ENCODE measurements at regions not wholly inside any gene's neighbourhood (a gene's known extent, or its start where the extent isn't known, plus 50 kb on each side); places are given as distances from the start of the nearest gene placed in this dataset.
"Not testable (repeated sequence)": the region's sequence is repeated elsewhere in the genome, so short reads cannot be mapped to it uniquely, and the experiment has no call there.

DNA sequence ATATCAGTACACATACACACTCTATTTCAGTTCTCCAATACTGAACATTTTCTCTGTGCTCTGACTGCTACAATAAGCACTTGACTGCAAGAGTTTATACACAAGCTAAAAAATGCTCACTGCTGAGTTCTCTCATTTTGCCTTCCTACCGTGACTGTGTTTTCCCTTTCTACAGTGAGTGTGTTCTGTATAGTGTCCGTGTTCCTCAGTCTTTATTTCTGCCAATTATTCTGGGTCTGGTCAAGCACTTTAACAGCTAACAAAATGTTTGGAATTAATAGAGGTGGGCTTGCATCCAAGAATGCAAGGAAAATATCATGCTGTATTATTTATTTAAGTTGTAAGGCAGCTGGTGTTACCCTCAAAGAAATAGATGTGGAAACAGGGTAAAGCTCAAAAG, 217.0 kb upstream of the NREP start:
- DNase-seq, result no peak

DNA sequence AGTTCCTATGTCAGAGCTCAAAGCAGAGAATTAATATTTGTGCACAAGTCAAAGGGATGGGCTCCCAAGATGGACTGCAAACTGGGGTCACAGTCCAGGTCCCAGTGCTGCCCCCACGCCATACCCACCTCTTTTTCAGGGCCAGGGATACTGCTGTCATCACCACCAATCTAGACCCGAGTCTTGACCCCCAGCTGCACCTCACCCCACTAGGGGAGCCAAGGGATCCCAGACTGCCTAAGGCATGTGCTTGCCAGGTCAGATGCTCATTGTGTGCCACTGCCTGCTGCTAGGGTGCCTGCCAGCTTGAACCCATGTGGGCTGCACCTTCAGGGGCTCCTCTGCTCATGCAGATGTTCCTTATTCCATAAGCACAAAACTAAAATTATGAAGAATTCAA, 215.6 kb upstream of the NREP start:
- DNase-seq, result no peak

DNA sequence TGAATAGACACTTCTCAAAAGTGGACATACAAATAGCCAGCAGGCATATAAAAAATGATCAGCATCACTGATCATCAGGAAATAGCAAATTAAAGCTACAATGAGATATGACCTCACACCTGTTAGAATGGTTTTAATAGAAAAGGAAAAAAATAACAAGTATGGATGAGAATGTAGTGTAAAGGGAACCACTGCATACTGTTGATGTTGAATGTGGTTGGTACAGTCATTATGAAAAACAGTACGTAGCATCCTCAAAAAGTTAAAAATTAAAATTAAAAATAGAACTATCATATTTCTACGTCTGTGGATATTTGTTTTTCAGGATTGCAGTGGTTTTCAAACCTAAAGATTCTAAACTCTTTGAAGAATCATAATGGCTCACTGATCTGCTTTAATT, 215.1 kb upstream of the NREP start:
- no peak for DNase-seq

DNA sequence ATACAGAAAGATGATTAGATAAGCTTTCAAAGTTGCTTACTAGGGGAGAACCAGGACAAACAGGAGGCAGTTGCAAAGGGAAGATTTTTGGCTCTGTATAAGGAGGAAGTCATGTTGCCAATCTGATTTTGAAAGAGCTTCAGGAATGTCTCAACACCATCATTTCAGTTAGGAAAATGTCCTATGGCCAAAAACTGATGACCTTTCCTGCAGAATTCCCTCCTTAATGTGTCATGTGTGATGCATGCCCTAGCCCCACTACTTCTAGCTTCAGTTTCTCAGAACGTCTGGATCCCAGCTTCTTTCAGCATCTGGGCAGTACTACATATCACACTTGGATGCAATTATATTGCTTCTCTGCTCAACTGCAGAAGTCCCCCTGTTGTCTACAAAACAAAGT, 211.5 kb upstream of the NREP start:
- DNase-seq, result no peak

DNA sequence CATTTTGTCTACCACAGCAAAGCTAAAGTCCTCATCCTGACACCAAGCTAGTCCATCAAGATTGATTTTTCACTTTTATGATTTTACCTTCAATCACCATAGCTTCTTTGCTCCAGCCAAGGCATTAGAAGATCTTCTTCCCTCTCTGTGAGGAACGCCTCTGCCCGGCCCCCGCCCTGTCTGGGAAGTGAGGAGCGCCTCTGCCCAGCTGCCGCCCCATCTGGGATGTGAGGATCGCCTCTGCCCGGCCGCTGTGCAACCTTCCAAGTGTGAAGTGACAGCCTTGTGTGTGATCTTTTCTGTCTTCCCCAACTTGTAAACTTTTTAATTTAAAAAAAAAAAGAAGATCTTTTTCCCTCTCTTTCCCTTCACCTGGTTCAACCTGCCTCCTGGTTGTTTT, 210.5 kb upstream of the NREP start:
- no peak for DNase-seq

DNA sequence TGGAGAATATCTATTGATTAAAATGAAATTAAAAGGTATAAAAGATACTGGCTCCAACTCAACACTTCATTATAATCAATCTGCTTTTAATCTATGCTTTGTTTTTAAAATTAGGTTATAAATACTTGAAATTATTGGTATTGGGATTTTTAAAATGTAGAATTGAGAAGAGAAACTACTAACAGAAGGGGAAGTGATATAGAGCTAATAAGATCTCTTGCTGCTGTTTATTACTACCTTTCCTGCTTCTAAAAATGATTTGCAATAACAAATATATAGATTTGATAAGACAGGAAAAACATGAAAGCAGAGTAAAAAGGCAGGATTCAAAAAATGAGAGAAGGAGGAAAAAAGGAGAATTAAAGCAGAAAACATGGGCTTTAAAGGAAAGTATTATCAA, 209.3 kb upstream of the NREP start:
- DNase-seq, result no peak

DNA sequence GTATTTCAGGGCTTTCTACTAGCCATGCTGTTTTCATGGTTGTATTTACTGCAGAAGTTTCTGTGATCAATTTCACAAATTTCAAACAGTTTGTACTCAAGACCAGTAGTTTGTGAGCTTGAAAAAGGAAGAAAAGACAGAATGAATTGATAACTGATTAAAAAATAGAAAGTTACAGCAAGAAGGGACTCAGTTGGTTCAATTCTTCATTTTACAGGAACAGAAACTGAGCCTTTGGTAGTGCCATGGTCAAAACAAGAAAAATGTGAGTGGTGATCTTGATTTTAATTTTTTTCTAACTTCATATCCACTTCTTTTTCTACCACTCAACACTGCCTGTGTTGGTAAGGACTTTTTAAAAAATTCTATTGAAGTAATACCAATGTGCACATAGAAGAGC, 206.6 kb upstream of the NREP start:
- no peak for DNase-seq

DNA sequence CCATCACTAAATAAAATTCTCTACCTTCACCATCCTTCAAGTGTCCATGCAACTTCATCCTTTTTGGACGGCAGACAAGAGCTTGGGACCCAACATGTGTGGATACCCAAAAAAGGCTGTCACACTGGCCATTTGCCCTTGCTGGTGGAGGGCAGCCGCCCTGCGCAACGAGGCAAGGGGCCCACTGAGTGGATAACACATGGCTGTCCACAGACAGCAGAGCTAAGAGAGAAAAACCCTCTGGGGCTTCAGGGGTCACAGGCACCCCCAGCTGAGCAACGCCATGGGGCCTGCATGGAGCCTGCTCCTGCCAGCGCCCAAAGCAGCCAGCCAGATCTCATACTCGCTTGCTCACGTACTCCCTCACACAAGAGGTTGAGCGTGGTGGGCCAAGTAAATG, 205.9 kb upstream of the NREP start:
- no peak for DNase-seq

DNA sequence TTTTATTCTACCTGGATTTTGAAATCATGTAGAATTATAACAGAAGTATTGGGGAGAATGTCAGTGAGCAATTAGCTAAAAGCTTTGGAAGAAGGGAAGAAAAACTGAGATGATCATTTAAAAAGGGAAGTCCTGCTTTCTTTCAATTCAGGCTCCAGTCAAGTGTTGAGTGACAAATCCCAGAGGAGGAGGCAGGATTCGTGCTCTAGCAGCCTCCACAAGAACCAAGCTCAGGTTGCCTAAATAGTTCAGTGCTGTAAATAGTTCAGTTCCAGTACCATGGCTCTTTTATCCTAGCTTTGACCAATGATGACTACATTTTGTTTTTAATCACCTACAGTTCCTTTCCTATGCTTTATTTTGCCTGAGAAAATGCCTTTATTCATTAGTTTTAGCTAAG, 204.9 kb upstream of the NREP start:
- no peak for DNase-seq

DNA sequence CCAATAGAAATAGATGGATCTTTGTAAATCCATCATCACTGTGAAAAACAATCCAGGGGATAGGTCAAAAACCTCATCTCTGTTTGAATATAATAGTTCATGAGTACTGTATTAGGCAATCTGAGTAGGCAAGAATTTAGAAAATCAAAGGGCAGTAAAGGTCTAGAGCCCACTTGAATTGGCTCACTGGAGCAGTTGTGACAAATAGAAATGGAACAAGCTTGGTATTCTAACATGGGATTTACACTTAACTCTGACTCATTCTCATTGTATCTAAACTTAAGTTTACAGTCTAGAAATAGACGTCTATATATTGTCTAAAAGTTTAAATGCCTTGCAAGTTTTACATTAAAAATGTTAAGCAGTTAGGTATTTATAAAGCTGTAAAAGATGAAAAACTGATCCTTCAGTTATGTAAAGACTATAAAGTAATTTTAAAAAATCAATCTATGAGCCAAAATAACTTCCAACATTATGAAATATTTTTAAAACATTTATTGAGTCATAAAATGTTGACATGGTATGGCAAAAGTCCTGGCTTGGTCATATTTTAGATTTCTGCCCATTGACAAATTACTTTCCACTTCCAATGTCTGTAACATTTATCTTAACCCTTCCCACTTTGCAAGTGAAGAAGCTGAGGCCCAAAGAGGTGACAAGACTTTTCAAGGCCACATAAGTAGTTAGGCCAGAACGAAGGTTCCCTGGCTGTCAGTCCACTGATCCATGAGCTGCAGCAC, 203.7 kb upstream of the NREP start:
- DNase-seq, result no peak

DNA sequence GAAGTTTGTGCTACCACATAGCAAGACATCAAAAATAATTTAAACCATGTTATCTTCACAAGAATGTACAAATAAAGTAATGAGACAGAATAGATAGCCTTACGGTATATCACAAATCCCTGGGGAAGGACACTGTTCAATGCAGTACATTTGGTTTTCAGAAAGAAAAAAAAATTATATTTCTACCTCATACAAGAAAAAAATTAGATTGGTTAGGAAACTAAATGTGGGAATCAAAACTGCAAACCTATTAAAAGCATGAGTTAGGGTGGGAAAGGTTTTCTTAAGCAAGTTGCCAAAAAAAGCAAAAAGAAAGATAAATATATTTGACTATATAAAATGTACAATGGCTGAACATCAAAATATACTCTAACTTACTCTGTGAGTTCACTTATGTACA, 201.9 kb upstream of the NREP start:
- DNase-seq, result no peak

DNA sequence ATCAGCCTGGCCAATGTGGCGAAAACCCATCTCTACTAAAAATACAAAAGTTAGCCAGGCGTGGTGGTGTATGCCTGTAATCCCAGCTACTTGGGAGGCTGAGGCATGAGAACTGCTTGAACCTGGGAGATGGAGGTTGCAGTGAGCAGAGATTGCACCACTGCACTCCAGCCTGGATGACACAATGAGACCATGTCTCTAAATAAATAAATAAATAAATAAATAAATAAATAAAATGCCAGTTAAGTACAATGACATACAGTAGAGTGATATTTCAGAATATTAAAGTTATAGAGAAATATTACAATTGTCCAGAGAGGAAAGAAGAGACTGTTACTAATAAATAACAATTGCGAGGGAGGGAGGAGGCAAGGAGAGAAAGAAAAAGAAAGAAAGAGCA, 199.8 kb upstream of the NREP start:
- DNase-seq, result not testable (repeated sequence)

DNA sequence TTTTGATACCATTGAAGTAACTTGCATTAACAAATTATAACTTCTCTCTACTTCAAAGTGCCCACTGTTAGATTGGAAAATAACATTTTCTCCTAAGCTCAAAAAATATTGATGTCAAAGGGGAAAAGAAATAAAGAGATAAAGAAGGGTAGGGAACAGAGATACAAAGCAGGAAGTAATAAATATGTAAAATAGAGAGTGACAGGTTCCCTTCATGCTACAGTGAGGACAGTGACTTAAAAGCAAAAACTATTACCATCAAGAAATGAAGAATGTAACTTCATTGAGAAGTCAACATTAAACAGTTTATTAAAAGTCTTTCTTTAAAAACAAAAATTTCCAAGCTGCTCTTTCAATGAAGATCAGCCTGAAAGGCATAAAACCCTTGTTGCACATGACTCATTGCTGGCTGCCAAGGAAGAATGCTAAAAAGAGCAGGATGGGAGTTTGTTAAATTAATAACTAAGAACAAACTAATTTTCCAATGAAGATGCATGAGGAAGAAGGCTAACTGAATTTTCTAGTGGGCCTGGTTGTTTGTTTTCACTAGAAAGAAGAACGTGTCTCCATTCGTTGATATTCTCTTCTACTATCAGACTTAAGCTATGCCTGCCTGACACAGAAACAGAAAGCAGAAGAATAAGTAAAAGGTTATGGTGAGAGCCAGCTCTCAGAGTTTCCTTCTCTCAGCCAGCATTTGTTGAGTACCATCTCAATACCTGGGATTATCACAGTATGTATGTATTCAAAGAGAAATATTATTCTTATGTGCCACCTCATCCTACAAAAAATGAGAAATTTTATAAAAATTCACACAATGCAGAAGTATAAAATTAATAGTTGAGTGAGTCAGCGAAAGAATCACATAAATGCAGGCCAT, 197.8 kb upstream of the NREP start:
- DNase-seq, result no peak

DNA sequence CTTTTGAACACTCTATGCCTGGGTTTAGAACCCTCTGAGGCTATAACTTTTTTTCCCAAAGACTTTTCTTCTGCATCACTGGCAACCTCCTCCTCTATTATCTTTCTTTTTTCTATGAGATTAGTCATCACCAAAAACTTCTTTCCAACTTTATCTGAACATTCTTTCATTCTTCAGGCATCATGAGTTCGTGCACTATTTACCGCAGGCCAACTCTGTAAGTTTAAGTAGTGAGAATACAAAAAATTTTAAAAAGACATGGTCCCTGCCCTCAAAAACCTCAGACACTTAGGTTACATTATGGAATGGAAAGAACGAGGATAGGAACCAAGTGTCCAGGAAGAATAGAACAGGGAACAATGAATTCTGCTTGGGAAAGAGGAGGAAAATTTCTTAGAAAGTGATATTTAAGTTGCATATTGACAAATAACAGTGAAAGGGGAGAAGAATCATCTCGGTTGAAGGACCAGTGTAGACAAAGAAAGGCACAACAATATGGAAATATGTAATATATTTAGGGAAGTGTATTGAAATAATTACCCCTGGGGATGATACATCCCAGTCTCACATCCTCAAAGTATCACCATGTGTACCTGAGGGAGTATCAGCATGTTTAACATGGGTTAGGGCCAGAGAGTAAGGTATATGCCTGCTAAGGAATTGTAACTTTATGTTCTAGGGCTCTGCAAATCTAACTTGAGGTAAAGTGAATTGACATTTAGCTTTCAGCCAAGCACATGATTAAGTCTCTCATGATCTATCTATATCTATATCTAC, 196.5 kb upstream of the NREP start:
- no peak for DNase-seq

DNA sequence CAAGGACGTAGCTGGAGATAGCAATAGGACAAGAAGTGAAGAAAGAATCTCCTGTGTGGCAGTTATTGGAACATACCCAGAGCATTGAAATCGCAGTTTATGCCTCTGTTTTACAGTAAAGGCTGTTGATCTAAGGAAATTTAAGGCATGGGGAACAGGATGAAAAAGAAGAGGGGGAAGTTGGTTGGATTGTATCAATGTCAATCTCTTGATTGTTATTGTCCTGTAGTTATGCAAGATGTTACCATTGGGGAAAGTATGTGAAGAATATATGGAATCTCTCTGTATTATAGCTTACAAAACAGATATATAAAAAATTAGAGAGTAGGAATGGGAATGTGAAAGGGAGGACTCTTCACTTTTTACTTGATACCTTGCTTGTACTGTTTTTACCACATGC, 195.6 kb upstream of the NREP start:
- no peak for DNase-seq

DNA sequence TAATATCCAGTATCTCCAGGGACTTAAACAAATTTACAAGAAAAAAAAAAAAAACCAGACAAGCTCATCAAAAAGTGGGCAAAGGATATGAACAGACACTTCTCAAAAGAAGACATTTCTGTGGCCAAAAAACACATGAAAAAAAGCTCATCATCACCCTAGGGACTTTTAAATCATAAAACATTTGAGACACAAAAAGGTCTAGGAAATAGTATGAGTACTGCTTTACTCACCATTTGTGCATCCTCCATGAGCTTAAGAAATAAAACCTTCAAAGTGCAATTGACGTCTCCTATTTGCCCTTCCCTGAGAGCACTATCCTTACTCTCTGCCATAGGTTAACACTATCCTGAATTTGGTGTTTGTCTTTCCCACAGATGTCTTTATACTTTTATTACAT, 193.7 kb upstream of the NREP start:
- DNase-seq, result no peak

DNA sequence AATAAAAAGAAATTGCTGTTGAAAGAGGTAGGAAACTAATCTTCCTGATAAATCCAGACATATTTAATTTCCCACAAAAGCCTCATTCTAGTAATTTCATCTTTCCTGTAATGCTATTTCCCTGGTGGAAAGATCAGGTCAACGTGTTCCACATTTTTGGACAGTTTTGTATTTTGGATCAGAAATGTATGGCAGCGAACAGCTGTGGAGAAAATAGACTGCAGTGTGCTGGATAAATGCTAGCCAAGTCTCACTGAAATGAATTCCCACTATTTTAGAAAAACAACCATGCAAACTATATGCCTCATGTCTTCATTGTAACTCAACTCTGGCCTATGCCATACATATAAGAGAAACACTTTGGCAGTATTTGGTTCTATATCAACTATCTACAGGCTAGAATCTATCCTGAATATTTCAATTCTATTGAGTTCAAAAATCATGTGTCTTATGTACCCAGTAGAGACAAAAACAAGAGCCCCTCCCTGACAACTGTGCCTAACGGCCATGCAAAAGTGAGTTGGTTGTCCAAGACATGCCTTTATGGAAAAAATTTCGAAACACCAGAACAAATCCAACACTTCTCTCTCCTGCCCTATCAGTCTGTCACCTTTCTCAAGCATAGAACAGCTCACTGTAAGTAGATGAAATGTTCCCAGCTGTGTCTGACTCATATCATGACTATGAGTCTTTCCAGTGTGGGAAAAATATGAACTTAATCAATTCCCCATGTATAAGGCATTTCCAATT, 191.3 kb upstream of the NREP start:
- peak in 1 of 2 experiments; percentile 50 for DNase-seq

DNA sequence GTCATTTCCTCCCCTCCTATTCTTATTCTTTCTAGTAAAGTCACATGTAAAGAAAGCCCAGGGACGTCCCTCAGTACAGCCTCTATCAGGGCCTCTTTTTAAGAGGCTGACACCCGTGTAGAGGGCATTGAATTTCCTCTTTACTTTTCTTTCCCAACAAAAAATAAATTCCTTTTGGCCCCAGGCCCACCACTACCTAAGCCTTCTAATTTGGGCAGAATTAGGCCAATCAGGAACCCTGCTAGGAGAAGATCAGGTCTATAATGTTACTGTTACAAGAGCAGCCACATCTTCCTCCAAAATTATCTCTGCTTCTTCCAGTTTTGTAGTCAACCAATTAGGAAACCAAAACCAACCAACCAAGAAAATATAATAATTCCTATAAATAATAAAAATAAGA, 189.6 kb upstream of the NREP start:
- DNase-seq, result no peak

DNA sequence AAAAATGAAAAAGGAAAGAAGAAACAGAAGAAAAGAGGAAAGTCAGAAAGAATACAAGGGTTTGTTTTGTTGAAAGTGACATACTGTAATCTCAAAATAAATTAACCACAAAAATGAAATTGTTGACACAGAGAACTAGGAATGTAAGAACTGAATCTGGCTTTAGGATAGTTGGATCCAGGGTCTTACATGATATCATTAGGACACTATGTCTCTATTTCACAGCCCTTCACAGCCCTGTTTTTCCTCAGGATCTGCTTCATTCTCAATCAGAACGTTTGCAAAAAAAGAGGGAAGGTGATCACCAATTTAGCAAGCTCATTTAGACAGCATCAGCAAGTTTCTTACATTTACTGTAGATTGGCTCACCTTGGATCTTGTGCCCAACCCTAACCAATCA, 188.5 kb upstream of the NREP start:
- no peak for DNase-seq

DNA sequence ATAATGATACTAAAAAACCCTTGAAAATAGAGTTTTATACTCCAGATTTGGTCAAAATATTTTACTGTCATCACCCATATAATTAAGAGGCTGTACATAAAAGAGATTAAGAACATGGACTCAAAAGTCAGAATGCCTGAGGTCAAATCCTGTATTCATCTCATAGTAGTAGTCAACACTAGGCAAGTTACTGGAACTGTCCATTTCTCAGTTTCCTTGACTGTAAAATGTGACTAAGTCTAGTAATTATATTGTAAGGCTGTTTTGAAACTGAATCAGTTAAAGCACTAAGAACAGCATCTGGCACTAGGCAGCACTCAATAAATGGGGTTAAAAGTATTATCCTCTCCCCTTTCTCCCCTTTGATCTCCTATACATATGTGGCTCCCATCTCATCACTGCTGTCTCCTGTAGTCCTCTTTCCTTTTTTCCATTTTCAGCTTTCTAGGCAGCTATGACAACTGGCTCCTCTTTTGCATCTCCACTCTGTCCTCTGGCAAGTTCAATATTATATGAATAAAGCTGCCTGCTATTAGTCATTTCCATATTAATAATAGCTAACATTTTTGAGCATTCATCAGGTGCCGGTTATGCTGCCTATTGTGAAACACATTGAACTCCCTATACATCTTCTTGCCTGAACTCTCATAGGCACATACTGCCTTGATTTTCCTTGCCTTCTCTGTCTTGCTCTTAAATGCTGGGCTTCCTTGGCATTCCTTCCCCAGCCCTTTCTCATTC, 185.8 kb upstream of the NREP start:
- DNase-seq, result no peak

DNA sequence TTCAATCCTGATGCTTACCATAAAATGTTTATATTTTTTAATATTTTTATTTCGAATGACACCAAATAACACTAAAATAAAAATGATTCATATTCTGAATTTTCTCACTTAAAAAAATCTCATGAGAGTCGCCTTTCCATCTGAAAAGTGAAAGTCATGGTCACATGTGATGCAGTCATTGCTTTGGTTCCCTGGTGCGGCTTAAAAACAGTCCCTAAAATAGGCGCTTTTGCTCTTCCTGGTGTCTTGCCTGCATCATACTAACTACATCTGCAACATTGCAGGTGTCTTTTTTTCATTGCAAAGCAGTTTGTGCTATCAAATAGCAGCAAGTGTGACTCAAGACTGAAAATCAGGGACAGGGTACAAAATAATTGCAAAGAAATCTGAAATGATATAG, 185.2 kb upstream of the NREP start:
- DNase-seq, result no peak

DNA sequence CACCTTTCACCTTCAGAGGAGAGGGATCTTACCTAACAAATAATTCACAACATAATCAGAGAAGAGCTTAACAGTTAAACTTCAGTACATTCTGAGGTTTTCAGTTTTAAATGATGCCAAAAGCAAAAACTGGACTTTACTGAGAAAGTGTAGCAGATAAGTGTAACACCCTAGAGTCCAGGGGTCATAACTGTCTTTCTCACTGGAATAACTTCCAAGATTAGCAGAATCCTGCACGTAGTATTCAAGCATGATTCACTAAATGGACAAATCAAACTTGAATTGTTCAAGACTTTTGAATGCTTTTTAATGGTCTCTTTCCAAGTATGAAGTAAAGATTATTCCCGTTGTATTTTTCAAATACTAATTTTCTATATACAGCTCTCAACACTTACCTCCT, 180.1 kb upstream of the NREP start:
- no peak for DNase-seq

Measured in cerebellar nuclear complex (tissue), 1 donor.